GM21786 (cell line): ENCODE measurements at regions not wholly inside any gene's neighbourhood (a gene's known extent, or its start where the extent isn't known, plus 50 kb on each side); places are given as distances from the start of the nearest gene placed in this dataset.
"Not testable (repeated sequence)": the region's sequence is repeated elsewhere in the genome, so short reads cannot be mapped to it uniquely, and the experiment has no call there.

Experiments used
- ATAC-seq: cut with Tn5 transposase; IDR thresholded peaks from one replicate; pipeline ENCODE4 v1.9.1; 2021; ENCODE audit not compliant: unreplicated experiment

DNA sequence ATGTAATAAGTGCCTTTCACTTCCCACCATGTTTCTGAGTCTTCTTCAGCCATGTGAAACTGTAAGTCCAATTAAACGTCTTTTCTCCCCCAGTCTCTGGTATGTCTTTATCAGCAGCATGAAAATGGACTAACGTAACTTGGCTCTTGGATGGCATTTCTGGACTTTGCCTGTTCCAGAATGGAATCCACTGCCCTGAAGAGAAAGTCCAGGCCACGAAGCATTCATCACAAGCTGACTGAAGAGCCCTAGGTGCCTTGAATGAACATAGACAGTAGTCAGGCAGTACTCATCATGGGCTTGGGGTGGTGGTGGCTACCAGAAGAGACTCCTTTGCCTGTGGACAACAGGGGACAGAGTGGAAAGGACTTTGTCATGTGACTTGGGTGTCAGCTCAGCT, 1505.0 kb downstream of the SI start:
- ATAC-seq: no peak

DNA sequence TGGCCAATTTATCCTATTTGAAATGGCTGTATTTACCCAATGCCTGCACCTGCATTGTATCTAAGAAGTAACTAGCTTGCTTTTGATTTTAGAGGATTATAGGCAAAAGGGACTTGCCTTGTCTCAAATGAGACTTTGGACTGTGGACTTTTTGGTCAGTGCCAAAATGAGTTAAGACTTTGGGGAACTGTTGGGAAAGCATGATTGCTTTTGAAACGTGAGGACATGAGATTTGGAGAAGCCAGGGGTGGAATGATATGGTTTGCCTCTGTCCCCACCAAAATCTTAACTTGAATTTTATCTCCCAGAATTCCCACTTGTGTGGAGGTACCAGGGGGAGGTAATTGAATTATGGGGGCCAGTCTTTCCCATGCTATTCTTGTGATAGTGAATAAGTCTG, 1505.4 kb downstream of the SI start:
- no peak for ATAC-seq

DNA sequence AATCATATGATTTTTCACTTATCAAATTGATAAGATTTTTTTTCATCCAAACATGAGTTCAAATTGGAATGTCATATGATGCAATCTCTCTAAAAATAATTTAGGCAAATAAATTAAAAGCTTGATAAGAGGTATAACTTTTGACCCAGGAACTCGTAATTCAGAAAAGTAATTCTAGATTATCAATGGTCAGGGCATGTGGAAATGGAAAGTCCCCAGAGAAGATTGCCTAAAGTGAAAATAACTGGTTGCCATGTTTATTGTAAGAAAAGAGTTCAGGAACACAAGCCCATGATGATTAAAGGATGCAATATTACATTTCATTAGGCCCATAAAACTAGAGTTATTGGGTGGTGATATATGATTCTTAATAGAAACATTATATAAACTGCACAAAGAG, 1514.8 kb downstream of the SI start:
- no peak for ATAC-seq

- ATAC-seq: no peak
Measured at GRCh38 chr3:163562625-163563024, 1515.7 kb downstream of the SI start.

- ATAC-seq: no peak
Measured at GRCh38 chr3:163561151-163561550, 1517.1 kb downstream of the SI start.

GRCh38 chr3:163560459-163560858, 1517.8 kb downstream of the SI start:
- ATAC-seq: no peak

DNA sequence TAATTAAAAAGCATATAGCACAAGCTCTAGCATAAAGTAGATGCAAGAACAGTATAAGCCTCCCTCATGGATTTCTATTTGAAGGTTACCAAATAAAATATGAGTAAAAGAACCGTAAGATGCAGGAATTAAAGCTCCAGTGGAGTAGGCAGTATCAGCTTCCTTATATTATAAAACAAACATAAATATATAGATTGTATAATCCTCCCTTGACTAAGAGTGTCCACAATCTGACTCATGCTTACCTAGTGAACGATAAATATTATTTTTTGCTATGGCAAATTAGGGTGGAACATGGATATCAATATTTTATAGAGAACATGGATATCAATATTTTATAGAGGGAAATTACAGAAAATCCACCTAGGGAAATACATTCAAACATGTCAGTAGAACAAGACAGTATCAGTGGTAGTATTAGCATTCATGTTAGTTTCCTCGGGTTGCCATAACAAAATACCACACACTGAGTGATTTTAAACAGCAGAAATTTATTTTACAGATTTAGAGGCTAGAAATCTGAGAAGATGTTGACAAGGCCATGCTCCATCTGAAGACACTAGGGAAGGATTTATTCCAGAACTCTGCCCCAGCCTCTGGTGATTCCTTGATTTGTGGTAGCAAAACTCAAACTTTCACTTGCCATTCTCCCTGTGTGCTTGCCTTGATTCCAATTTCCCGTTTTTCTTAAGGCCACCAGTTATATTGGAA, 1521.3 kb downstream of the SI start:
- no peak for ATAC-seq

DNA sequence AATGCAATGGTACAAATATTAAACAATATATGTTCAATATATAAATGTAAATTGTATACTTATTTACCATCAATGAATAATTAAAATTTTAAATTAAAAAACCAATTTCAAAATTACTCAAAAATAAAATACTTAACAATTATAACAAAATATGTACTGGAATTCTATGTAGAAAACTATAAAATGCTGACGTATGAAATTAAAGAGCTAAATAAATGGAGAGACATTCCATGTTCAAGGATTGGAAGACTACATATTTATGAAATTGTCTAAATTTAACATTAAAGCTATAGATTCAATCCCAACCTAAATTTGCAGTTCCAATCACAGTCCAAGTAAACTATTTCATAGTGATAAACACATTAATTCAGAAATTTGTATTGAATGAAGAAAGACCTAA, 1522.4 kb downstream of the SI start:
- ATAC-seq: no peak

DNA sequence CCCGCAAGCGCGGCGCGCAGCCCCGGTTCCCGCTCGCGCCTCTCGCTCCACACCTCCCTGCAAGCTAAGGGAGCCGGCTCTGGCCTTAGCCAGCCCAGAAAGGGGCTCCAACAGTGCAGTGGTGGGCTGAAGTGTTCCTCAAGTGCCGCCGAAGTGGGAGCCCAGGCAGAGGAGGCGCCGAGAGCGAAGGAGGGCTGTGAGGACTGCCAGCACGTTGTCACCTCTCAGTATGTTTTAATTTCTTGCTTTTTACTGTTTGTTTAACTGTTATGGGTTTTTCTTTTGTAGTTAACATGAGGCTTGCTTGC, 1525.7 kb downstream of the SI start:
- ATAC-seq: no peak

- ATAC-seq: not testable (repeated sequence)
Measured at GRCh38 chr3:163551915-163552658, 1526.2 kb downstream of the SI start.

- no peak for ATAC-seq
Measured at GRCh38 chr3:163548015-163548414, 1530.3 kb downstream of the SI start.

DNA sequence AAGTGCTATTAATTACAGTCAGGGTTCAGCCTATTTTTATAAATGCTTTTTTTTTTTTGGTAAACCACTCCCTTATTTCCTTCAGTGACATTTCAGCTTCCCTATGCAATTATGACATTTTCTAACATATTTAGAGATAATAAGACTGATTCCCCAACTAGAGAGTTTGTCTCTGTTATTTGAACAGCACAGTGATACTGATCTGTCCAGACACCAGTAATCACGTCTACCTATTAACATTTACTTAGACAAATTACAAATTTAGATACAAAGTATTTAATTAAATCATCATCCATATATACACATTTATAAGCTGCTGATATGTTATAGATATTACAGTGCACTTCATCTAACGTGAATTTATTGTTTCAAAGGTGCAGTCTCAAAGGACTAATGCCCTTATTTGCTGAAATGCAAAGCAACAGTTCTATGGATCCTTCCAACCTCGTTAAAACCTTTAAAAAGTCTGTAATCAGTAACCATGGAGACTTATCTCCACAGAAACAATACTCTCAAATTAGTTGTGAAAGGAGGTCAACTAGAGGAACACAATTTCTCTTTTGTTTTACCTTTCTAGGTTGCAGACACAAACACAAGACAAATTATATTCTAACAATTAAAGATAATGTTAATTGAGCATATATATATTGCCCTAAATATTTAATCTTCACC, 1531.1 kb downstream of the SI start:
- no peak for ATAC-seq

GRCh38 chr3:163543662-163544061, 1534.6 kb downstream of the SI start:
- no peak for ATAC-seq

GRCh38 chr3:163541629-163542028, 1536.7 kb downstream of the SI start:
- no peak for ATAC-seq

- ATAC-seq: no peak
Measured at GRCh38 chr3:163538387-163538786, 1539.9 kb downstream of the SI start.

DNA sequence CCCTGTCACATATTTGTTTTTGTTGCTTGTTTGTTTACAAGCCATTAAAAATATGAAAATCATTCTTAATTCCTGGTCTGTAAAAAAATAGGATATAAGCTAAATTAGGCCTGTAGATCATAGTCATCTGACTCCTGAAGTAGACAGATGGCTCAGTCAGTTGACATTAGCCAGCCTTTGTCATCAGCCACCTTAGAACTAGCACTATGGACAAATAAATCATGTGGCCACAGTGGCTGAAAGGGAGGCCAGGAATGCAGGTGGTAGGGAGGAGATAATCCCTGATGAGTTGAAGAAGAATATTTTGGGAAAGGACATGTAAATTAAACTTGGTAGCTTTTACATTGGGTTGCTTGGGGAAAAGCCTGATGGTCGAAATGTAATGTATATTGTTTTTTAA, 1544.9 kb downstream of the SI start:
- no peak for ATAC-seq

DNA sequence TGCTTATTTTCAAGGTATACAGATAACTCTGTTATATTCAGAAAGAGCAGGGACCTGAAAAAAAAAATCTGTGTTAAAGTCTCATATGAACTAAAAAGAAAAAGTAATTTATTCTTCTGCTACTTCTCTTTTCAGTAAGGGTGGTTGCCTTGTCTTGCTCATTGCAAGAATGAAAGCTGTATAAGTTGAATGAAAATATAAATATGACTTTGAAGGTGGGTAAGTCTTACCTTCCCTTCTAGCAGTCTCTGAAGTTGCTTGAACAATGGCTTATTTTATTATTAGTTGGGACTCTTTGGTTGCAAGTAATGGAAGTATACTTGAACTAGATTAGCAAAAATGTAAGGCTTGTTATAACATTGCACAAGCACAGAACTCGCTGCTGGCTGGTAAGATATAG, 1554.9 kb downstream of the SI start:
- ATAC-seq: no peak

DNA sequence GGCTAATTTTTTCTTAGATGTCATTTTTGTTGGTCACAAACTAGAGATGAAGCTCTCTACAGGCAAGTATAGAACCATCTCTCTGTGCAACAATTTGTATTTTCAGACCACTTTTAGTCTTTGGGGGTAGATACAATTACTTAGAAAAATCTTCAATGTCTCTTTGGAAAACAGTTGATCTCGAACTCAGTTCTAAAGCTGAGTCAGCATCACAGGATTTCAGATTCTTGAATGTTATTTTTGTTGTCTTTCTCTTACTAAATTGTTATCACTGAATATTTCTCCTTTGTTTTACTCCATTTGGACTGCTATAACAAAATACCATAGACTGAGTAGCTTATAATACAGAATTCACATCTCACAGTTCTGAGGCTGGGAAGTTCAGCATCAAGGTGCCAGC, 1557.0 kb downstream of the SI start:
- no peak for ATAC-seq

- no peak for ATAC-seq
Measured at GRCh38 chr3:163518065-163518464, 1560.2 kb downstream of the SI start.

- no peak for ATAC-seq
Measured at GRCh38 chr3:163513149-163513657, 1565.1 kb downstream of the SI start.

GRCh38 chr3:163508206-163508605, 1570.1 kb downstream of the SI start:
- no peak for ATAC-seq

DNA sequence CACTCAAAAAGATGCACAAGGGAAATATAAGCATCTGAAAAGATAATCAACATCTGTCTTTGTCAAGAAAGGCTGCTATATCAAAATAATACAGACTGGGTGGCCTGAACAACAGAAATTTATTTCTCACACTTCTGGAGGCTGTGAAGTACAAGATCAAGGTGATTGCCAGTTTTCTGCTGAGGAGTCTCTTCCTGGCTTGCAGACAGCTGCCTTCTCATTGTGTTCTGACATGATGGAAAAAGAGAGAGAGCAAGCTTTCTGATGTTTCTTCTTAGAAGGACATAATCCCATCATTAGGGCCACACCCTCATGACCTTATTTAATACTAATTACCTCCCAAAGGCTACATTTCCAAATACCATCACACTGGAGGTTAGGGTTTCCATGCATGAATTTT, 1573.3 kb downstream of the SI start:
- no peak for ATAC-seq
